ENCODE measurements at regions not wholly inside any gene's neighbourhood (a gene's known extent, or its start where the extent isn't known, plus 50 kb on each side); places are given as distances from the start of the nearest gene placed in this dataset.

GRCh38 chr15:39491115-39491885, 89.6 kb upstream of the THBS1 start:
- TF ChIP-seq EZH2phosphoT487 (IDR thresholded peaks at IDR 0.05; ENCODE audit: insufficient read depth, low read depth): no peak
- TF ChIP-seq EZH2 (IDR thresholded peaks at IDR 0.05; ENCODE audit: insufficient read depth, poor library complexity, severe bottlenecking): no peak
